Chondrocyte (in vitro differentiated cells): ENCODE measurements at regions not wholly inside any gene's neighbourhood (a gene's known extent, or its start where the extent isn't known, plus 50 kb on each side); places are given as distances from the start of the nearest gene placed in this dataset.
A peak's percentile ranks its signal among the peaks of the same experiment; 100 is the strongest.
"Not testable (repeated sequence)": the region's sequence is repeated elsewhere in the genome, so short reads cannot be mapped to it uniquely, and the experiment has no call there.

Experiments used
- DNase-seq: peaks from one replicate; pipeline ENCODE4 v3.0.0; 2021; ENCODE audit warnings: mixed read lengths, low spot score
- H3K27ac Mint-ChIP-seq: one replicate; pipeline ENCODE4 v1.8.0; 2021; ENCODE audit warnings: mild to moderate bottlenecking, moderate library complexity, mixed read lengths; ENCODE audit not compliant: unreplicated experiment
- H3K27me3 Mint-ChIP-seq: 2 replicates; pipeline ENCODE4 v1.8.0; 2021; ENCODE audit warnings: low read depth, mixed read lengths
- H3K36me3 Mint-ChIP-seq: 2 replicates; pipeline ENCODE4 v1.8.0; 2021; ENCODE audit warnings: low read depth, mixed read lengths
- H3K4me1 Mint-ChIP-seq: 2 replicates; pipeline ENCODE4 v1.8.0; 2021; ENCODE audit warnings: low read depth, mild to moderate bottlenecking, mixed read lengths
- H3K4me3 Mint-ChIP-seq: one replicate; pipeline ENCODE4 v1.8.0; 2021; ENCODE audit warnings: mild to moderate bottlenecking, moderate library complexity, mixed read lengths; ENCODE audit not compliant: unreplicated experiment
- H3K9me3 Mint-ChIP-seq: 2 replicates; pipeline ENCODE4 v1.8.0; 2021; ENCODE audit warnings: low read depth, mixed read lengths
- CTCF ChIP-seq: fragments of 200-600 bp; sonication (generic); IDR thresholded peaks from 2 replicates; pipeline ENCODE4 v1.5.0; 2021; ENCODE audit warnings: antibody characterized with exemption, mild to moderate bottlenecking, moderate library complexity

- Mint-ChIP-seq H3K27ac (no peak overlapping the region), H3K9me3 (no peaks in the 10 kb centered on the region), H3K36me3 (no peaks in the 10 kb centered on the region), H3K27me3 (peaks cover 8% of the 10 kb centered on the region), H3K4me1 (peaks cover 16% of the 10 kb centered on the region), H3K4me3 (no peak overlapping the region)
- peak; percentile 47 for TF ChIP-seq CTCF
- DNase-seq, result no peak
These were observed 63.4 kb downstream of the KCTD12 start for GRCh38 chr13:76822698-76823267.

GRCh38 chr13:76821222-76821621 lies 65.0 kb downstream of the KCTD12 start:
- not testable (repeated sequence) for H3K36me3 Mint-ChIP-seq, H3K4me3 Mint-ChIP-seq, H3K27ac Mint-ChIP-seq, H3K9me3 Mint-ChIP-seq, DNase-seq, H3K27me3 Mint-ChIP-seq
- H3K4me1 Mint-ChIP-seq, result peaks cover 15% of the 10 kb centered on the region

GRCh38 chr13:76820759-76821158 lies 65.4 kb downstream of the KCTD12 start:
- DNase-seq, result no peak
- peak; percentile 30 for TF ChIP-seq CTCF
- H3K27ac Mint-ChIP-seq, result no peak overlapping the region
- peaks cover 10% of the 10 kb centered on the region for H3K27me3 Mint-ChIP-seq
- peaks cover 10% of the 10 kb centered on the region for H3K4me1 Mint-ChIP-seq
- H3K4me3 Mint-ChIP-seq, result no peak overlapping the region
- H3K36me3 Mint-ChIP-seq, result no peaks in the 10 kb centered on the region
- no peaks in the 10 kb centered on the region for H3K9me3 Mint-ChIP-seq

GRCh38 chr13:76816394-76816793 lies 69.8 kb downstream of the KCTD12 start:
- peaks cover 13% of the 10 kb centered on the region for H3K27me3 Mint-ChIP-seq
- DNase-seq, result no peak
- peaks cover 7% of the 10 kb centered on the region for H3K4me1 Mint-ChIP-seq
- H3K4me3 Mint-ChIP-seq, result no peak overlapping the region
- H3K36me3 Mint-ChIP-seq, result no peaks in the 10 kb centered on the region
- no peak for TF ChIP-seq CTCF
- no peaks in the 10 kb centered on the region for H3K9me3 Mint-ChIP-seq
- no peak overlapping the region for H3K27ac Mint-ChIP-seq

- Mint-ChIP-seq H3K36me3 (no peaks in the 10 kb centered on the region), H3K9me3 (peaks cover 2% of the 10 kb centered on the region), H3K27ac (no peak overlapping the region), H3K27me3 (peaks cover 15% of the 10 kb centered on the region), H3K4me1 (peaks cover 7% of the 10 kb centered on the region), H3K4me3 (no peak overlapping the region)
- DNase-seq, result no peak
- no peak for TF ChIP-seq CTCF
These were observed 70.9 kb downstream of the KCTD12 start for GRCh38 chr13:76815344-76815743.

GRCh38 chr13:76813891-76814290 lies 72.3 kb downstream of the KCTD12 start:
- Mint-ChIP-seq H3K4me1 (peaks cover 12% of the 10 kb centered on the region), H3K36me3 (no peaks in the 10 kb centered on the region), H3K27ac (no peak overlapping the region), H3K4me3 (no peak overlapping the region), H3K27me3 (peaks cover 15% of the 10 kb centered on the region), H3K9me3 (peaks cover 2% of the 10 kb centered on the region)
- DNase-seq, result no peak
- TF ChIP-seq CTCF, result no peak
